K562 (cell line): ENCODE measurements at regions not wholly inside any gene's neighbourhood (a gene's known extent, or its start where the extent isn't known, plus 50 kb on each side); places are given as distances from the start of the nearest gene placed in this dataset.
"Not testable (repeated sequence)": the region's sequence is repeated elsewhere in the genome, so short reads cannot be mapped to it uniquely, and the experiment has no call there.

Experiments used
- ATAC-seq: fragments of 200-7000 bp; cut with Tn5 transposase; 3 replicates; pipeline ENCODE4 v1.9.1; 2020; ENCODE audit warnings: moderate library complexity
- BruUV-seq: library from RNA; stranded (reverse); fragments of 400-500 nt; replicated peaks from 2 replicates; lab custom pipeline; 2021; lab: Mats Ljungman, UMichigan
- CTCF ChIA-PET: fragments of 300-600 bp; formaldehyde crosslinking; extraction: SDS; loops from one replicate; lab custom pipeline; 2021; ENCODE audit warnings: low intra/inter-chr PET ratio; lab: Yijun Ruan, JAX
- POLR2A ChIA-PET: fragments of 300-600, 350-650 bp; sonication (Branson Sonifier 250); formaldehyde crosslinking; extraction: SDS; loops from one replicate; lab custom pipeline; 2021; ENCODE audit warnings: antibody characterized with exemption, inconsistent platforms; lab: Yijun Ruan, JAX
- DNase-seq, 4 experiments: peaks; one replicate each; pipeline versions ENCODE4 v3.0.0 to v3.0.0-alpha.2; 2011 to 2018; ENCODE audit warnings: low spot score in 3 of 4, mixed read lengths in 3 of 4; ENCODE audit errors: extremely low read depth in 1 of 4
- FAIRE-seq: peaks from 2 replicates; lab custom pipeline; 2011; peaks lifted over from hg19 to GRCh38; lab: Jason Lieb, UNC
- H2AFZ ChIP-seq: 2 replicates; pipeline ENCODE4 v1.6.0; 2011; ENCODE audit warnings: low read depth, low read length, control low read depth, inconsistent platforms
- H3K27ac ChIP-seq: fragments of 200-600 bp; 3 replicates; pipeline ENCODE4 v1.8.0; 2011; ENCODE audit warnings: low read depth, mild to moderate bottlenecking, control low read depth, inconsistent platforms, low read length, moderate library complexity, mixed read lengths; ENCODE audit errors: extremely low read depth
- H3K27me3 ChIP-seq, 2 experiments: fragments of 300-600 bp in 1 of 2; 2 replicates in 1 of 2; 3 replicates in 1 of 2; pipeline versions ENCODE4 v1.6.0 to v1.8.0; 2011; ENCODE audit warnings: inconsistent platforms in 2 of 2, low read length in 2 of 2, mild to moderate bottlenecking in 1 of 2, mixed read lengths in 1 of 2, moderate library complexity in 1 of 2; ENCODE audit not compliant: control insufficient read depth in 2 of 2, insufficient read depth in 2 of 2
- H3K36me3 ChIP-seq: fragments of 300-600 bp; 3 replicates; pipeline ENCODE4 v1.8.0; 2011; ENCODE audit warnings: mild to moderate bottlenecking, low read length, inconsistent platforms; ENCODE audit not compliant: control insufficient read depth, insufficient read depth
- H3K4me1 ChIP-seq, 2 experiments: fragments of 200-600 bp in 1 of 2; replicated peaks in 1 of 2; 2 replicates in 1 of 2; 3 replicates in 1 of 2; pipeline versions ENCODE4 v1.5.1 to v1.8.0; 2011; ENCODE audit warnings: inconsistent platforms in 2 of 2, low read length in 2 of 2, mild to moderate bottlenecking in 1 of 2, mixed read lengths in 1 of 2, moderate library complexity in 1 of 2; ENCODE audit not compliant: control insufficient read depth in 2 of 2, insufficient read depth in 2 of 2
- H3K4me2 ChIP-seq: 2 replicates; pipeline ENCODE4 v1.6.1; 2011; ENCODE audit warnings: low read length, control low read depth, inconsistent platforms, mixed read lengths; ENCODE audit not compliant: insufficient read depth
- H3K4me3 ChIP-seq: fragments of 200-600 bp; sonication (generic), shearing (Covaris generic); 2 replicates; pipeline ENCODE4 v1.5.1; 2016; ENCODE audit warnings: control low read depth, inconsistent platforms
- H3K79me2 ChIP-seq: fragments of 200-600 bp; 3 replicates; pipeline ENCODE4 v1.8.0; 2011; ENCODE audit warnings: low read length, inconsistent platforms; ENCODE audit not compliant: control insufficient read depth, insufficient read depth
- H3K9ac ChIP-seq, 2 experiments: 2 replicates each; pipeline versions ENCODE4 v1.6.0 to v1.6.1; 2011; ENCODE audit warnings: low read depth in 2 of 2, low read length in 2 of 2, control low read depth in 1 of 2, inconsistent platforms in 1 of 2, mild to moderate bottlenecking in 1 of 2, mixed read lengths in 1 of 2; ENCODE audit not compliant: insufficient read depth in 1 of 2
- H3K9me1 ChIP-seq: one replicate; pipeline ENCODE4 v1.6.0; 2011; ENCODE audit warnings: inconsistent platforms, mild to moderate bottlenecking, low read length, moderate library complexity; ENCODE audit not compliant: control insufficient read depth, insufficient read depth
- H3K9me3 ChIP-seq: replicated peaks from 2 replicates; pipeline ENCODE4 v1.5.1; 2011; ENCODE audit warnings: low read depth, low read length, inconsistent platforms; ENCODE audit not compliant: control insufficient read depth, insufficient read depth
- H4K20me1 ChIP-seq: replicated peaks from 2 replicates; pipeline ENCODE4 v1.6.1; 2011; ENCODE audit warnings: low read length, inconsistent platforms, mixed read lengths; ENCODE audit not compliant: control insufficient read depth, insufficient read depth
- CEBPB ChIP-seq: fragments of 450-650 bp; IDR thresholded peaks from 2 replicates; pipeline ENCODE4 v1.6.1; 2016; ENCODE audit warnings: missing genetic modification characterization, missing compliant biosample characterization
- CTCF ChIP-seq, 3 experiments: IDR thresholded peaks in 2 of 3; conservative IDR thresholded peaks in 1 of 3; 2 replicates each; pipeline ENCODE4 v1.5.1; 2011 to 2012; ENCODE audit warnings: low read length in 3 of 3, mild to moderate bottlenecking in 3 of 3, control low read depth in 2 of 3, improper control_type of control experiment in 1 of 3, inconsistent platforms in 1 of 3, low read depth in 1 of 3, mixed read lengths in 1 of 3, moderate library complexity in 1 of 3; ENCODE audit not compliant: insufficient read depth in 2 of 3
- RAD21 ChIP-seq, 2 experiments: fragments of 250-450 bp in 1 of 2; fragments of 450-650 bp in 1 of 2; sonication (Bioruptor Pico) in 1 of 2; formaldehyde crosslinking in 1 of 2; IDR thresholded peaks in 1 of 2; conservative IDR thresholded peaks in 1 of 2; 2 replicates each; pipeline versions ENCODE4 v1.4.0 to v1.8.0; 2020 to 2022; ENCODE audit warnings: mild to moderate bottlenecking in 2 of 2, moderate library complexity in 1 of 2
- RFX1 ChIP-seq: fragments of 450-650 bp; IDR thresholded peaks from 2 replicates; pipeline ENCODE4 v1.6.1; 2016; ENCODE audit warnings: mild to moderate bottlenecking, moderate library complexity
- WGBS: fragments of 100-300 bp; shearing (Covaris generic); methylation state at CpG from one replicate; pipeline ENCODE4 v1.1.6; 2016; ENCODE audit warnings: low coverage, mixed read lengths; ENCODE audit not compliant: insufficient coverage; ENCODE audit errors: missing lambda C conversion rate; 5-methylcytosine and 5-hydroxymethylcytosine counted together
- in situ Hi-C: fragments of 300-500 bp; cut with MboI; formaldehyde crosslinking; loops from 4 replicates; pipeline ENCODE4 v1.15.0; 2018; ENCODE audit warnings: inconsistent platforms, mixed read lengths
- intact Hi-C: fragments of 100-400 bp; cut with micrococcal nuclease; formaldehyde crosslinking; loops from 2 replicates; pipeline ENCODE4 v1.14.2; 2022

- H3K27ac ChIP-seq, H3K79me2 ChIP-seq, POLR2A ChIA-PET, FAIRE-seq, CTCF ChIA-PET, BruUV-seq, H3K36me3 ChIP-seq, H3K4me2 ChIP-seq, H2AFZ ChIP-seq, H3K4me1 ChIP-seq, H3K4me3 ChIP-seq, H3K9me1 ChIP-seq, H3K9me3 ChIP-seq, H4K20me1 ChIP-seq, intact Hi-C loops, H3K9ac ChIP-seq, in situ Hi-C loops: not testable (repeated sequence)
- peaks cover 12 to 31% of the 10 kb centered on the region in 2 experiments; a peak in 4 of 5 replicates for H3K27me3 ChIP-seq
- under 1% methylated on average over 24 of the region's 26 CpGs for WGBS
- 0 out of 4 replicates have a peak, but pooled peaks of 1 of the 2 experiments have one; percentile 6 for TF ChIP-seq RAD21 (CRISPR knock-in tag; conservative IDR thresholded peaks at IDR 0.05 in 1 of 2, IDR thresholded peaks at IDR 0.05 in 1 of 2)
- TF ChIP-seq RFX1 = peak; percentile 13; the same call in 1 of the 2 replicates
- 0 out of 2 replicates have a peak, but pooled peaks have one; percentile 8 for TF ChIP-seq CEBPB (tag)
- peak in 2 of 3 experiments; percentile 6 to 16; a peak in 1 of 6 replicates for TF ChIP-seq CTCF (IDR thresholded peaks at IDR 0.05 in 2 of 3, conservative IDR thresholded peaks at IDR 0.05 in 1 of 3; ENCODE audit: insufficient read depth in 2 of 3, low read depth in 1 of 3, low read length in 3 of 3)
- ATAC-seq = peak; percentile 42; the same call in 2 of the 3 replicates
- DNase-seq = peak in 1 of 4 experiments; percentile 3
Measured at GRCh38 chr20:48374031-48374907, 453.5 kb downstream of the PREX1 start.
